Sigmoid colon (tissue), 6 donors: ENCODE measurements at regions not wholly inside any gene's neighbourhood (a gene's known extent, or its start where the extent isn't known, plus 50 kb on each side); places are given as distances from the start of the nearest gene placed in this dataset.
A peak's percentile ranks its signal among the peaks of the same experiment; 100 is the strongest.
"Not testable (repeated sequence)": the region's sequence is repeated elsewhere in the genome, so short reads cannot be mapped to it uniquely, and the experiment has no call there.

ENCODE experiments used
- DNase-seq: peaks from one replicate; pipeline ENCODE4 v3.0.0-alpha.2; 2019
- H3K27ac ChIP-seq, 4 donors: fragments of 200-600 bp; sonication (generic); one replicate each; pipeline ENCODE4 v1.5.1; 2016 to 2019; ENCODE audit warnings: mild to moderate bottlenecking in 1 of 4
- H3K27me3 ChIP-seq, 3 donors: fragments of 200-600 bp; sonication (generic); one replicate each; pipeline ENCODE4 v1.5.1; 2019; ENCODE audit warnings: mild to moderate bottlenecking in 1 of 3
- H3K36me3 ChIP-seq, 4 donors: fragments of 200-600 bp; sonication (generic); one replicate each; pipeline ENCODE4 v1.5.1; 2016 to 2019
- H3K4me1 ChIP-seq, 4 donors: fragments of 200-600 bp; sonication (generic); one replicate each; pipeline ENCODE4 v1.5.1; 2017 to 2019
- H3K4me3 ChIP-seq, 4 donors: fragments of 200-600 bp; sonication (generic); one replicate each; pipeline ENCODE4 v1.5.1; 2017 to 2019; ENCODE audit warnings: mild to moderate bottlenecking in 2 of 4, moderate library complexity in 1 of 4
- H3K9me3 ChIP-seq, 4 donors: fragments of 200-600 bp in 3 of 4; sonication (generic) in 3 of 4; one replicate each; pipeline versions ENCODE4 v1.5.1 to v1.6.1; 2013 to 2019
- EP300 ChIP-seq, 4 donors: sonication (generic); formaldehyde crosslinking; IDR thresholded peaks; one replicate each; pipeline ENCODE4 v1.6.1; 2017; ENCODE audit warnings: antibody characterized with exemption in 4 of 4
- POLR2A ChIP-seq, 2 donors: fragments of 450-650 bp; IDR thresholded peaks; one replicate each; pipeline ENCODE4 v1.6.1; 2016; ENCODE audit warnings: antibody characterized with exemption in 2 of 2, mild to moderate bottlenecking in 2 of 2, moderate library complexity in 2 of 2
- POLR2AphosphoS5 ChIP-seq, 4 donors: sonication (generic); formaldehyde crosslinking; IDR thresholded peaks; one replicate each; pipeline ENCODE4 v1.6.1; 2017; ENCODE audit warnings: antibody characterized with exemption in 4 of 4
- WGBS, 2 donors: extraction: QIAGEN DNeasy Blood & Tissue Kit; methylation state at CpG; one replicate each; pipeline ENCODE4 v1.1.7; 2013; 5-methylcytosine and 5-hydroxymethylcytosine counted together
- intact Hi-C: fragments of 100-400 bp; cut with DNase I; formaldehyde crosslinking; loops from one replicate; pipeline ENCODE4 v1.15.1; 2023
- TF ChIP-seq, protein P1 (sequence below), 4 experiments: fragments of 450-650 bp in 3 of 4; fragments of 200-600 bp in 1 of 4; IDR thresholded peaks; one replicate each; pipeline ENCODE4 v1.5.1; 2016 to 2019; ENCODE audit warnings: antibody characterized with exemption in 4 of 4, mild to moderate bottlenecking in 3 of 4, moderate library complexity in 2 of 4
- donor health status: healthy with polysubstance abuse.
- donor health status: healthy.

DNA sequence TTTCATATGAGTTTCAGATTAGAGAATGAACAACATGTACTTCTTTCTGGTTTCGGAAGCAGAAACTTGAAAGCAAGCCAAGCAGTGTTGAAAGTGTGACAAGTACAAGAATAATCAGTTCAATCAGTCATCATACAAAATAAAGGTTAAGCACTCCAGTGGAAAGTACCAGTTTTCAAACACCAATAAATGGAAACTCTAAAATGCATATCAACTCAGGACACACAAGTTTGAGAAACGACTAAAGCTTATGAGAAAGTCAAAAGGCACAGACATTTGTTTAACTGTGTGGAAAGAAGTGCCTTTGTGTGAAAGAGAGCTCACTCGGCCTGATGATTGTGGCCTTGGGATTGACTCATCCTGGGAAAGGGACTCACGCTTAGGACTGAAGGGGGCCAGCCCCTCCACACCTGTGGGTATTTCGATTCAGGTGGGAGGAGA, 60.6 kb upstream of the AKR1C1 start:
- intact Hi-C loops, result no loop called here
- no peaks in the 10 kb centered on the region for H3K36me3 ChIP-seq
- peak overlapping the region in 3 of 4 donors; percentile 12 to 69 (median 51) for H3K27ac ChIP-seq
- no peaks in the 10 kb centered on the region for H3K27me3 ChIP-seq
- peaks cover 0 to 14% (median 2%) of the 10 kb centered on the region in 4 donors for H3K4me1 ChIP-seq
- H3K4me3 ChIP-seq, result no peak overlapping the region
- WGBS, 2 donors, result 62 to 67% methylated on average over 5 of the region's 5 CpGs
- no peak for DNase-seq
- TF ChIP-seq, protein P1, sequence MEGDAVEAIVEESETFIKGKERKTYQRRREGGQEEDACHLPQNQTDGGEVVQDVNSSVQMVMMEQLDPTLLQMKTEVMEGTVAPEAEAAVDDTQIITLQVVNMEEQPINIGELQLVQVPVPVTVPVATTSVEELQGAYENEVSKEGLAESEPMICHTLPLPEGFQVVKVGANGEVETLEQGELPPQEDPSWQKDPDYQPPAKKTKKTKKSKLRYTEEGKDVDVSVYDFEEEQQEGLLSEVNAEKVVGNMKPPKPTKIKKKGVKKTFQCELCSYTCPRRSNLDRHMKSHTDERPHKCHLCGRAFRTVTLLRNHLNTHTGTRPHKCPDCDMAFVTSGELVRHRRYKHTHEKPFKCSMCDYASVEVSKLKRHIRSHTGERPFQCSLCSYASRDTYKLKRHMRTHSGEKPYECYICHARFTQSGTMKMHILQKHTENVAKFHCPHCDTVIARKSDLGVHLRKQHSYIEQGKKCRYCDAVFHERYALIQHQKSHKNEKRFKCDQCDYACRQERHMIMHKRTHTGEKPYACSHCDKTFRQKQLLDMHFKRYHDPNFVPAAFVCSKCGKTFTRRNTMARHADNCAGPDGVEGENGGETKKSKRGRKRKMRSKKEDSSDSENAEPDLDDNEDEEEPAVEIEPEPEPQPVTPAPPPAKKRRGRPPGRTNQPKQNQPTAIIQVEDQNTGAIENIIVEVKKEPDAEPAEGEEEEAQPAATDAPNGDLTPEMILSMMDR (IDR thresholded peaks at IDR 0.05), result no peak
- no peak for TF ChIP-seq POLR2AphosphoS5 (IDR thresholded peaks at IDR 0.05)
- no peak for TF ChIP-seq POLR2A (IDR thresholded peaks at IDR 0.05)
- TF ChIP-seq EP300 (IDR thresholded peaks at IDR 0.05), result no peak
- no peaks in the 10 kb centered on the region for H3K9me3 ChIP-seq

- H3K4me1 ChIP-seq, result peaks cover 0 to 14% (median 2%) of the 10 kb centered on the region in 4 donors
- H3K27me3 ChIP-seq, H3K36me3 ChIP-seq, intact Hi-C loops, DNase-seq, H3K4me3 ChIP-seq, H3K9me3 ChIP-seq: not testable (repeated sequence)
- 75 to 81% methylated on average over 7 of the region's 7 CpGs for WGBS, 2 donors
- peak overlapping the region in 3 of 4 donors; percentile 12 to 69 (median 51) for H3K27ac ChIP-seq
Measured at GRCh38 chr10:4903126-4903525, 60.1 kb upstream of the AKR1C1 start.

DNA sequence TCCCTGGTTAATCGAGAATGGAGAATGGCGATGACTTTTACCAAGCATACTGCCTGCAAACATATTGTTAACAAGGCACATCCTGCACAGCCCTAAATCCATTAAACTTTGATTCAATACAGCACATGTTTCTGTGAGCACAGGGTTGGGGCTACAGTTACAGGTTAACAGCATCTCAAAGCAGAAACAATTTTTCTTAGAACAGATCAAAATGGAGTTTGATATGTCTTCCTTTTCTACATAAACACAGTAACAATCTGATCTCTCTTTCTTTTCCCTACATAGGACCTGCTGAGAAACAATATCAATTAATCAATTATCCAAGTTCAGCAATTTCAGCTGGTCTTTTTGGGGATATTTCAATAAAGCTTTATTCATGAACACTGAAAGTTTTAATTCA, 59.5 kb upstream of the AKR1C1 start:
- H3K36me3 ChIP-seq, DNase-seq, intact Hi-C loops, H3K4me3 ChIP-seq, H3K27me3 ChIP-seq, H3K27ac ChIP-seq, H3K9me3 ChIP-seq: not testable (repeated sequence)
- 85 to 87% methylated on average over 2 of the region's 2 CpGs for WGBS, 2 donors
- H3K4me1 ChIP-seq, result peaks cover 0 to 14% (median 2%) of the 10 kb centered on the region in 4 donors

DNA sequence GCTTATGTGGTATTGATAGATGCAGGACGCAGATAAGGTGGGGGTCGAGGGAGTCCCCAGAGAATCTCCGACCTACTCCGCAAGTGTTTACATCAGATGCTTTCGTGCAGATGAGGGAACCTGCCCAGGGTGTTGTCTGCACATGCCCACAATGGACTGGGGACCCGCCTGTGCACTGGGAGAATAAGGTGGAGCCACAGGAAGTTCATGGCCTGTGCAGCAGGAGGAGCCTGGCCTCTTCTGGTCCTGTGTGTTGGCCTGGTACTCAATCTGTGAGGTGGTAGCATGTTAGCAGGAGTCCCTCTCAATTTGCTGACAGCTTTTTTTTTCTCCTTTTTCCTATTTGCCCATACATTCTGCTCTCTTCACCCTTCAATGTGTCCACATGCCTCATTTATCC, 54.1 kb upstream of the AKR1C1 start:
- Histone ChIP-seq H3K27ac (no peak overlapping the region), H3K36me3 (no peaks in the 10 kb centered on the region), H3K4me3 (no peak overlapping the region), H3K27me3 (no peaks in the 10 kb centered on the region), H3K4me1 (no peaks in the 10 kb centered on the region), H3K9me3 (no peaks in the 10 kb centered on the region)
- TF ChIP-seq POLR2AphosphoS5 (IDR thresholded peaks at IDR 0.05) (no peak), POLR2A (IDR thresholded peaks at IDR 0.05) (no peak), EP300 (IDR thresholded peaks at IDR 0.05) (no peak)
- TF ChIP-seq, protein P1 (IDR thresholded peaks at IDR 0.05), result no peak
- intact Hi-C loops, result no loop called here
- no peak for DNase-seq
- 93 to 94% methylated on average over 6 of the region's 6 CpGs for WGBS, 2 donors
